ENCODE measurements at regions not wholly inside any gene's neighbourhood (a gene's known extent, or its start where the extent isn't known, plus 50 kb on each side); places are given as distances from the start of the nearest gene placed in this dataset.

GRCh38 chr13:44857736-44858135 is 131.5 kb downstream of the NUFIP1 start:
- TF ChIP-seq CTCF (IDR thresholded peaks at IDR 0.05; ENCODE audit: extremely low read depth in 1 of 2, insufficient read depth in 1 of 2, low read depth in 1 of 2, low read length in 2 of 2) (no peak), EZH2 (IDR thresholded peaks at IDR 0.05; ENCODE audit: borderline replicate concordance, low read depth, low read length, severe bottlenecking) (no peak), POLR2AphosphoS5 (IDR thresholded peaks at IDR 0.05; ENCODE audit: insufficient read depth, low read depth, low read length) (no peak), POLR2A (IDR thresholded peaks at IDR 0.05; ENCODE audit: low read depth, low read length) (no peak), JUN (IDR thresholded peaks at IDR 0.05; ENCODE audit: borderline replicate concordance, insufficient read depth, insufficient read length, low read depth) (no peak), MYC (IDR thresholded peaks at IDR 0.05; ENCODE audit: low read depth, low read length) (no peak)
